SU-DHL-6 (cell line): ENCODE measurements at regions not wholly inside any gene's neighbourhood (a gene's known extent, or its start where the extent isn't known, plus 50 kb on each side); places are given as distances from the start of the nearest gene placed in this dataset.

Experiments
- H2AFZ ChIP-seq: fragments of 200-600 bp; sonication (generic); 2 replicates; pipeline ENCODE4 v1.6.1; 2014; ENCODE audit warnings: low read depth, mild to moderate bottlenecking, moderate library complexity, mixed read lengths, antibody characterized with exemption, low read length; ENCODE audit not compliant: severe bottlenecking
- H3F3A ChIP-seq: fragments of 200-600 bp; shearing (Covaris generic); 2 replicates; pipeline ENCODE4 v1.6.0; 2016; ENCODE audit warnings: antibody characterized with exemption, mild to moderate bottlenecking; ENCODE audit not compliant: insufficient read depth
- H3K27ac ChIP-seq: fragments of 200-600 bp; sonication (generic); 2 replicates; pipeline ENCODE4 v1.5.1; 2016; ENCODE audit warnings: low read depth, mild to moderate bottlenecking, low read length, moderate library complexity, mixed read lengths
- H3K27me3 ChIP-seq: fragments of 200-600 bp; sonication (generic), shearing (Covaris generic); 2 replicates; pipeline ENCODE4 v1.6.0; 2014; ENCODE audit warnings: mild to moderate bottlenecking, low read length
- H3K36me3 ChIP-seq: fragments of 200-600 bp; sonication (generic); 2 replicates; pipeline ENCODE4 v1.6.1; 2014; ENCODE audit warnings: mild to moderate bottlenecking, low read length, mixed read lengths
- H3K4me2 ChIP-seq: fragments of 300-600, 200-600 bp; shearing (Covaris generic), sonication (generic); 2 replicates; pipeline ENCODE4 v1.6.0; 2014; ENCODE audit warnings: low read length, low read depth, mild to moderate bottlenecking; ENCODE audit not compliant: poor library complexity, severe bottlenecking
- H3K4me3 ChIP-seq: fragments of 200-600 bp; sonication (generic); 2 replicates; pipeline ENCODE4 v1.5.1; 2014; ENCODE audit warnings: antibody characterized with exemption, low read length, mild to moderate bottlenecking, mixed read lengths; ENCODE audit not compliant: insufficient read depth, poor library complexity, severe bottlenecking
- H3K79me2 ChIP-seq: fragments of 200-600 bp; sonication (generic); 2 replicates; pipeline ENCODE4 v1.6.1; 2014; ENCODE audit warnings: mild to moderate bottlenecking, low read length, moderate library complexity; ENCODE audit not compliant: insufficient read depth
- H3K9ac ChIP-seq: fragments of 200-600 bp; sonication (generic); 2 replicates; pipeline ENCODE4 v1.7.0; 2014; ENCODE audit warnings: mild to moderate bottlenecking, low read length
- H3K9me2 ChIP-seq: fragments of 200-600 bp; sonication (generic); replicated peaks from 2 replicates; pipeline ENCODE4 v1.6.1; 2014; ENCODE audit warnings: low read length; ENCODE audit not compliant: insufficient read depth
- H3K9me3 ChIP-seq: fragments of 200-600 bp; sonication (generic); 2 replicates; pipeline ENCODE4 v1.6.1; 2014; ENCODE audit warnings: low read length, mixed read lengths; ENCODE audit not compliant: insufficient read depth
- H4K20me1 ChIP-seq: fragments of 200-600 bp; sonication (generic); 2 replicates; pipeline ENCODE4 v1.6.1; 2014; ENCODE audit warnings: low read depth, mild to moderate bottlenecking, antibody characterized with exemption, low read length, moderate library complexity, mixed read lengths
- CTCF ChIP-seq: fragments of 200-600 bp; sonication (generic); IDR thresholded peaks from one replicate; pipeline ENCODE4 v1.5.1; 2017; ENCODE audit warnings: antibody characterized with exemption, mild to moderate bottlenecking, low read length, moderate library complexity; ENCODE audit not compliant: insufficient read depth, poor library complexity, severe bottlenecking
- EZH2phosphoT487 ChIP-seq: fragments of 200-600 bp; sonication (generic), shearing (Covaris generic); conservative IDR thresholded peaks from 2 replicates; pipeline ENCODE4 v1.6.1; 2018; ENCODE audit warnings: mild to moderate bottlenecking, antibody characterized with exemption, low read length, moderate library complexity, mixed read lengths

GRCh38 chr2:198791623-198792022 is 666.1 kb downstream of the SATB2 start:
- no peaks in the 10 kb centered on the region for H3K9me3 ChIP-seq

GRCh38 chr2:198788676-198789075 is 669.1 kb downstream of the SATB2 start:
- Histone ChIP-seq H3K79me2 (no peaks in the 10 kb centered on the region), H3K4me3 (no peak overlapping the region), H3K36me3 (no peaks in the 10 kb centered on the region), H4K20me1 (no peaks in the 10 kb centered on the region), H2AFZ (no peak overlapping the region), H3K4me2 (no peak overlapping the region), H3K27me3 (no peaks in the 10 kb centered on the region), H3F3A (no peaks in the 10 kb centered on the region), H3K9me3 (no peaks in the 10 kb centered on the region), H3K9me2 (no peaks in the 10 kb centered on the region), H3K27ac (no peak overlapping the region), H3K9ac (no peak overlapping the region)
- no peak for TF ChIP-seq EZH2phosphoT487

More at GRCh38 chr2:198791623-198792022, 666.1 kb downstream of the SATB2 start:
- H3K4me2 ChIP-seq: no peak overlapping the region
- no peaks in the 10 kb centered on the region for H3K27me3 ChIP-seq
- H3K4me3 ChIP-seq: no peak overlapping the region
- H3K79me2 ChIP-seq: no peaks in the 10 kb centered on the region
- H3K9ac ChIP-seq: no peak overlapping the region
- H2AFZ ChIP-seq: no peak overlapping the region
- H3K36me3 ChIP-seq: no peaks in the 10 kb centered on the region
- H3K27ac ChIP-seq: no peak overlapping the region
- H4K20me1 ChIP-seq: no peaks in the 10 kb centered on the region
- TF ChIP-seq EZH2phosphoT487: no peak
- no peak for TF ChIP-seq CTCF
- no peaks in the 10 kb centered on the region for H3F3A ChIP-seq
- H3K9me2 ChIP-seq: no peaks in the 10 kb centered on the region

- Histone ChIP-seq H4K20me1 (no peaks in the 10 kb centered on the region), H3K27ac (no peak overlapping the region), H3K79me2 (no peaks in the 10 kb centered on the region), H3K36me3 (no peaks in the 10 kb centered on the region), H3K27me3 (no peaks in the 10 kb centered on the region), H3K4me2 (no peak overlapping the region), H3K9me2 (no peaks in the 10 kb centered on the region), H3K4me3 (no peak overlapping the region), H2AFZ (no peak overlapping the region), H3K9me3 (no peaks in the 10 kb centered on the region), H3K9ac (no peak overlapping the region), H3F3A (no peaks in the 10 kb centered on the region)
- TF ChIP-seq EZH2phosphoT487 (no peak), CTCF (no peak)
Observed at GRCh38 chr2:198782734-198783133, 675.0 kb downstream of the SATB2 start.

GRCh38 chr2:198776616-198777406 is 680.9 kb downstream of the SATB2 start:
- Histone ChIP-seq H3K4me3 (no peak overlapping the region), H3K27me3 (no peaks in the 10 kb centered on the region), H3K27ac (no peak overlapping the region), H3K9ac (no peak overlapping the region), H3K4me2 (no peak overlapping the region), H4K20me1 (no peaks in the 10 kb centered on the region), H3K36me3 (no peaks in the 10 kb centered on the region), H3K79me2 (no peaks in the 10 kb centered on the region), H2AFZ (no peak overlapping the region), H3K9me2 (no peaks in the 10 kb centered on the region), H3K9me3 (no peaks in the 10 kb centered on the region), H3F3A (no peaks in the 10 kb centered on the region)
- no peak for TF ChIP-seq CTCF
- TF ChIP-seq EZH2phosphoT487: no peak
